ENCODE measurements at regions not wholly inside any gene's neighbourhood (a gene's known extent, or its start where the extent isn't known, plus 50 kb on each side); places are given as distances from the start of the nearest gene placed in this dataset.

DNA sequence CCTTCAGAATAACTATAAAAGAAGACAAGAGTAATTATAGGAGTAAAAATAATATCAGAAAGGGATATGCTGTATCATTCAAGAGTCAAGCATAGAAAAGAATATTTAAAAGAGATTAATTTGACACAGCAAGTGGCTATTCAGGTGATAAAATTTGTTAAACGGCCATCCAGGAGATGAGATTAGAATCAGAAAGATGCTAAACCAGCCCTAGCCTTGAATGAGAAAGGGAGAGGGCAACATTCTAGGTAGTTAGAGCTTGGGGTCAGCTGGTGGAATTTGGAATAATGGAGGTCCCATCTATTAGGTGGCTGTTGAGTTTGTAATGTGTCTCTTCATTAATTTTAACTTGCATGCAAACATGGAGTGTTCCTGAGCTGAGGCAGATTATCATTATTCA, 350.5 kb upstream of the PABPC4L start:
- FAIRE-seq = no peak
- Histone ChIP-seq H3K4me3 (replicated peaks in 1 of 3; ENCODE audit: insufficient read depth in 1 of 3, low read depth in 1 of 3, low read length in 3 of 3) (no peak overlapping the region), H3K9me3 (replicated peaks; ENCODE audit: control insufficient read depth, insufficient read depth, low read length) (no peaks in the 10 kb centered on the region), H3K4me2 (ENCODE audit: insufficient read depth, low read length) (no peak overlapping the region), H3K36me3 (ENCODE audit: control insufficient read depth in 2 of 2, extremely low read depth in 1 of 2, insufficient read depth in 2 of 2, low read length in 2 of 2) (no peaks in the 10 kb centered on the region), H3K27me3 (ENCODE audit: control insufficient read depth in 2 of 2, insufficient read depth in 2 of 2, low read length in 2 of 2) (no peaks in the 10 kb centered on the region), H3K79me2 (ENCODE audit: control insufficient read depth, insufficient read depth, low read length) (no peaks in the 10 kb centered on the region), H3K4me1 (ENCODE audit: control insufficient read depth, extremely low read depth, insufficient read depth, low read length) (no peaks in the 10 kb centered on the region), H2AFZ (ENCODE audit: low read depth, low read length) (no peak overlapping the region), H3K9me1 (replicated peaks; ENCODE audit: control insufficient read depth, extremely low read depth, insufficient read depth, low read length) (no peaks in the 10 kb centered on the region), H3K9ac (replicated peaks; ENCODE audit: extremely low read depth, insufficient read depth, low read length) (no peak overlapping the region), H4K20me1 (replicated peaks; ENCODE audit: control insufficient read depth, extremely low read depth, insufficient read depth, low read length) (no peaks in the 10 kb centered on the region), H3K27ac (ENCODE audit: insufficient read depth, low read depth, low read length) (no peak overlapping the region)
- dilution Hi-C loops (cut with MboI; ENCODE audit: extremely low pct_ligation_motif_present, low sequenced_read_pairs) (no loop called here), intact Hi-C loops (cut with micrococcal nuclease) (no loop called here)
- no peak for DNase-seq (ENCODE audit: low read depth, low spot score)
- TF ChIP-seq, protein P1, sequence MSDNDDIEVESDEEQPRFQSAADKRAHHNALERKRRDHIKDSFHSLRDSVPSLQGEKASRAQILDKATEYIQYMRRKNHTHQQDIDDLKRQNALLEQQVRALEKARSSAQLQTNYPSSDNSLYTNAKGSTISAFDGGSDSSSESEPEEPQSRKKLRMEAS (IDR thresholded peaks at IDR 0.05; ENCODE audit: insufficient read depth, insufficient read length) = no peak
- no peak for TF ChIP-seq FOS (IDR thresholded peaks at IDR 0.05; ENCODE audit: borderline replicate concordance, insufficient read depth, low read length)
- no peak for TF ChIP-seq POLR2A (IDR thresholded peaks at IDR 0.05; ENCODE audit: low read depth, low read length)
- no peak for TF ChIP-seq EZH2 (IDR thresholded peaks at IDR 0.05; ENCODE audit: borderline replicate concordance, low read depth, low read length, severe bottlenecking)
- no peak for TF ChIP-seq GATA2 (IDR thresholded peaks at IDR 0.05; ENCODE audit: insufficient read depth, insufficient read length, low read depth, low read length)
- TF ChIP-seq MYC (IDR thresholded peaks at IDR 0.05; ENCODE audit: low read depth, low read length) = no peak
- no peak for TF ChIP-seq JUN (IDR thresholded peaks at IDR 0.05; ENCODE audit: borderline replicate concordance, insufficient read depth, insufficient read length, low read depth)
- no peak for TF ChIP-seq POLR2AphosphoS5 (IDR thresholded peaks at IDR 0.05; ENCODE audit: insufficient read depth, low read depth, low read length)
- TF ChIP-seq, protein P2, sequence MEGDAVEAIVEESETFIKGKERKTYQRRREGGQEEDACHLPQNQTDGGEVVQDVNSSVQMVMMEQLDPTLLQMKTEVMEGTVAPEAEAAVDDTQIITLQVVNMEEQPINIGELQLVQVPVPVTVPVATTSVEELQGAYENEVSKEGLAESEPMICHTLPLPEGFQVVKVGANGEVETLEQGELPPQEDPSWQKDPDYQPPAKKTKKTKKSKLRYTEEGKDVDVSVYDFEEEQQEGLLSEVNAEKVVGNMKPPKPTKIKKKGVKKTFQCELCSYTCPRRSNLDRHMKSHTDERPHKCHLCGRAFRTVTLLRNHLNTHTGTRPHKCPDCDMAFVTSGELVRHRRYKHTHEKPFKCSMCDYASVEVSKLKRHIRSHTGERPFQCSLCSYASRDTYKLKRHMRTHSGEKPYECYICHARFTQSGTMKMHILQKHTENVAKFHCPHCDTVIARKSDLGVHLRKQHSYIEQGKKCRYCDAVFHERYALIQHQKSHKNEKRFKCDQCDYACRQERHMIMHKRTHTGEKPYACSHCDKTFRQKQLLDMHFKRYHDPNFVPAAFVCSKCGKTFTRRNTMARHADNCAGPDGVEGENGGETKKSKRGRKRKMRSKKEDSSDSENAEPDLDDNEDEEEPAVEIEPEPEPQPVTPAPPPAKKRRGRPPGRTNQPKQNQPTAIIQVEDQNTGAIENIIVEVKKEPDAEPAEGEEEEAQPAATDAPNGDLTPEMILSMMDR (IDR thresholded peaks at IDR 0.05; ENCODE audit: extremely low read depth in 1 of 2, insufficient read depth in 1 of 2, low read depth in 1 of 2, low read length in 2 of 2) = no peak
- CTCF ChIA-PET = no interaction called here
- POLR2A ChIA-PET = no interaction called here
- no TSS peak for BruUV-seq (replicated peaks)
